ENCODE measurements at regions not wholly inside any gene's neighbourhood (a gene's known extent, or its start where the extent isn't known, plus 50 kb on each side); places are given as distances from the start of the nearest gene placed in this dataset.

DNA sequence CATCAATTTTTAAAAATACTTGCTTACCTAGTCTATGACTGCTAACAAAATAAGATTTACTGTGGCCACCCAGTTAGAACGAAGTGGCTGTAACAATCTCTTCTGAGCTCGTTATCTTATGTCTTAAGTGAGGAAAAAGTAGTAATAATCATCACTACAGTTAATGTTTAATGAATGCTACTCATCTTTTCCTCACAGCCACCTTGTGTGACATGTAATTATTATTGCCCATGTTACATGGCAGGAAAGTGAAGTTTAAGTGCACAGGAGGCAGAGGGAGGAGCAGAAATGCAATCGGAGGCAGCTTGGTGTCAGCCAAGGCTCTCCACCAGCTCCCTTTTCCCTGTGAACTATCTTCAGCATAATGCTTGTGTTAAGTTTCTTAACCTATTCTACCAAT lies 260.3 kb downstream of the B3GLCT start:
- no peak for FAIRE-seq
- H3K36me3 ChIP-seq (ENCODE audit: control insufficient read depth, insufficient read depth, low read length): no peaks in the 10 kb centered on the region
- TF ChIP-seq, protein P1, sequence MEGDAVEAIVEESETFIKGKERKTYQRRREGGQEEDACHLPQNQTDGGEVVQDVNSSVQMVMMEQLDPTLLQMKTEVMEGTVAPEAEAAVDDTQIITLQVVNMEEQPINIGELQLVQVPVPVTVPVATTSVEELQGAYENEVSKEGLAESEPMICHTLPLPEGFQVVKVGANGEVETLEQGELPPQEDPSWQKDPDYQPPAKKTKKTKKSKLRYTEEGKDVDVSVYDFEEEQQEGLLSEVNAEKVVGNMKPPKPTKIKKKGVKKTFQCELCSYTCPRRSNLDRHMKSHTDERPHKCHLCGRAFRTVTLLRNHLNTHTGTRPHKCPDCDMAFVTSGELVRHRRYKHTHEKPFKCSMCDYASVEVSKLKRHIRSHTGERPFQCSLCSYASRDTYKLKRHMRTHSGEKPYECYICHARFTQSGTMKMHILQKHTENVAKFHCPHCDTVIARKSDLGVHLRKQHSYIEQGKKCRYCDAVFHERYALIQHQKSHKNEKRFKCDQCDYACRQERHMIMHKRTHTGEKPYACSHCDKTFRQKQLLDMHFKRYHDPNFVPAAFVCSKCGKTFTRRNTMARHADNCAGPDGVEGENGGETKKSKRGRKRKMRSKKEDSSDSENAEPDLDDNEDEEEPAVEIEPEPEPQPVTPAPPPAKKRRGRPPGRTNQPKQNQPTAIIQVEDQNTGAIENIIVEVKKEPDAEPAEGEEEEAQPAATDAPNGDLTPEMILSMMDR (IDR thresholded peaks at IDR 0.05; ENCODE audit: insufficient read depth, low read length, severe bottlenecking): no peak

DNA sequence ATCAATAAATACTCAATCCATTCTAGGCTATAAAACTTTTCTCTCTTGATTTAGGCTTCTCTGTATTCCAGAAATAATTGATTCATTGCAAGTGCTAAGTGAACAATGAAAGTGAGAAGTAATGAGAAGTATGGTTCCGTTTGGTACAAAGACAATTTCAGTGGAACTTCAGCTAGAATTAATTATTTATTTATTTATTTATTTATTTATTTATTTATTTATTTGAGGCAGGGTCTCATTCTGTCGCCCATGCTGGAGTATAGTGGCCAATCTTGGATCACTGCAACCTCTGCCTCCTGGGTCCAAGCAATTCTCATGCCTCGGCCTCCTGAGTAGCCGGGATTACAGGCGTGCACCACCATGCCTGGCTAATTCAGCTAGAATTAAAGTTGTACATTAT lies 262.1 kb downstream of the B3GLCT start:
- no peaks in the 10 kb centered on the region for H3K36me3 ChIP-seq (ENCODE audit: control insufficient read depth, insufficient read depth, low read length)
- no peak overlapping the region for H3K4me3 ChIP-seq (ENCODE audit: low read depth, low read length)
- DNase-seq (ENCODE audit: low read depth) (no peak), FAIRE-seq (no peak)
- TF ChIP-seq, protein P1 (IDR thresholded peaks at IDR 0.05; ENCODE audit: insufficient read depth, low read length, severe bottlenecking): no peak
- no peaks in the 10 kb centered on the region for H3K27me3 ChIP-seq (ENCODE audit: control insufficient read depth, insufficient read depth, low read length)

More for the DNA sequence above, 260.3 kb downstream of the B3GLCT start:
- Histone ChIP-seq H3K27me3 (ENCODE audit: control insufficient read depth, insufficient read depth, low read length) (no peaks in the 10 kb centered on the region), H3K4me3 (ENCODE audit: low read depth, low read length) (no peak overlapping the region)
- DNase-seq (ENCODE audit: low read depth): no peak

DNA sequence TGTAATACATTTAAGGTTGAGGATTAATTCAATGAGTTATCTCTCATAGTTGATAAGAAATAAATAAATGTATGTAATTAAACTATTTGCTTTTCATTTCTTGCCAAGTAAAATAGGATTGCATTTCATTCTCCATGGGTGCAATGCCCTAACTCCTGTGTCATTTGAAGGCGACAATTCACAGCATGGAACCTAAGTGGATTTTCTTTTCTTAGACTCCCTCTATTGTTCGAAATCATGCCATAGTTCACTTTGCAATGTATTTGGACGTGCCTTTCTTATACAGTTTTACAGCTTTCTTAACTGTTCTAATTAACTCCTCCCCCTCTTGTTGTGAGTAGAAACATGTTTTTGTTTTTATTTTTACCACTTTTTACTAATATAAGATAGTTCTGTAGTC lies 263.0 kb downstream of the B3GLCT start:
- no peak for FAIRE-seq
- no peak for DNase-seq (ENCODE audit: low read depth)
- Histone ChIP-seq H3K27me3 (ENCODE audit: control insufficient read depth, insufficient read depth, low read length) (no peaks in the 10 kb centered on the region), H3K4me3 (ENCODE audit: low read depth, low read length) (no peak overlapping the region), H3K36me3 (ENCODE audit: control insufficient read depth, insufficient read depth, low read length) (no peaks in the 10 kb centered on the region)
- TF ChIP-seq, protein P1 (IDR thresholded peaks at IDR 0.05; ENCODE audit: insufficient read depth, low read length, severe bottlenecking): no peak

DNA sequence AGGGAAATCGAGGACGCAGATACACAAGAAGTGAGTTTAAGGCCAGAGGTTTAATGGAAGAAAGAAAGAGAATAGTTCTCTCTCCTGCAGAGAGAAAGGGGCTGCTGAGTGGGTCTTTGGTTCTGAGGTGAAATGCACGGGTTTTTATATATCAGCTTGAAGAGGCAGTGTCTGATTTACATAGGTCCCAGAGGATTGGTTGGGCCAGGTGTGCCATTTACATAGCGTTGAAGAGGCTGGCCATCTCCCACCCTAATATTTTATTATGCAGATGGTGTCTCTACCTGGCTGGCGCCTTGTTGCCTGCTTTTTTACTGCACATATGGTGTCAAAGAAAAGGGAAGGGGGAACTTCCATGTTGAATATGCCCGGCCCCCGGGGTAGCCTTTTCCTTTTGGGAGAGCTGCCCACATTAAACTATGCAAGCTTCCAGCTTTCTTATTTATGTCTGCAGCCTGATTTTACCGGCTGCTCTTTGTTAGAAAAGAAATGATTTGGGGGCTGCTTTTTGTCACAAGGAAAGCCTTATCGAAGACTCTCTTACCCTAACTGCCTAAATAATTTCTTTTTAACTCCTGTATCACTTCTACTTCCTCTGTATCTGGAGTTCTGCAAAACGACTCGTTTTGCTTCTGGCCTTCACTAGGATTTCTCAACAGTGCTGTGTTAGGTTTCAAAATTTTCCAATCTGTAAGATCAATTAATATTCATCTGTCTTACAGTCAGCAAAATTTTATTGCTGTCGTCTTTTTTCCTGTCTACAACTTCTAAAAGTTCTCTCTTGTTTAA lies 268.5 kb downstream of the B3GLCT start:
- H3K27me3 ChIP-seq (ENCODE audit: control insufficient read depth, insufficient read depth, low read length): no peaks in the 10 kb centered on the region
- no peak for DNase-seq (ENCODE audit: low read depth)
- no peak for FAIRE-seq

DNA sequence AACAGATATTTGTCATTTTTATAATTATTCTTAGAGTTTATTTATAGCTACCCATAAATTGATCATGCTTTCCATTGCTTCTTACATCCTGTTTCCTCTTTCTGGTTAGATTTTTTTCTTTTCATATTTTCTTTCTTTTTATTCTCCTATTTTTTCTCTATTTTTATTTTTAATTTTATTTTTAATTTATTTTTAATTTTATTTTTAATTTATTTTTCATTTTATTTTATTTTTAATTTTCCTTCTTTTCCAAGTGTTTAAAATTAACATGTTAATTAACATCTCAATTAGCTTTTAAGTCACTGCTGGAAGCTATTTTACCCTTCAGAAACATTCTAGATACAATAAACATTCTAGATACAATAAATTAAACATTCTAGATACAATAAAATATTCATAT lies 269.6 kb downstream of the B3GLCT start:
- DNase-seq (ENCODE audit: low read depth) (no peak), FAIRE-seq (no peak)
- no peaks in the 10 kb centered on the region for H3K27me3 ChIP-seq (ENCODE audit: control insufficient read depth, insufficient read depth, low read length)
- H3K4me3 ChIP-seq (ENCODE audit: low read depth, low read length): no peak overlapping the region
- no peaks in the 10 kb centered on the region for H3K36me3 ChIP-seq (ENCODE audit: control insufficient read depth, insufficient read depth, low read length)
- TF ChIP-seq, protein P1 (IDR thresholded peaks at IDR 0.05; ENCODE audit: insufficient read depth, low read length, severe bottlenecking): no peak

More for the DNA sequence above, 268.5 kb downstream of the B3GLCT start:
- no peaks in the 10 kb centered on the region for H3K36me3 ChIP-seq (ENCODE audit: control insufficient read depth, insufficient read depth, low read length)
- TF ChIP-seq, protein P1 (IDR thresholded peaks at IDR 0.05; ENCODE audit: insufficient read depth, low read length, severe bottlenecking): no peak
- H3K4me3 ChIP-seq (ENCODE audit: low read depth, low read length): no peak overlapping the region

DNA sequence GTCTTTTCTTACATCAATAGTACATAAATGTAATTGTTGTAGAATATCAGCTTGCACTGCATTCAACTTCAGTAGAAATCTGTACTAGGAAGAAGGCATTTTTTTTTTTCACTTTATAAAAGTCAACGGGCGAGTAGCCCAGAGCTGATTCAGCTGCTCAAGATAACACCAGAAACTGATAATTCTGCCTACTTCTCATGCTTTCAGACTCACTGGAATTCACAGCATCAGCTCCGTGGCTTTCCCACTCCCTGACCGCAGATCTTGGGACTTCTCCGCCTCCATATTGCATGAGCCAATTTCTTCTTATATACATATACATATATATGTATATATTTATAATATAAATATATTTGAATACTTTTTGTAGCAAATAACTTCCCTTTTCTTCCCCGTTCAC lies 263.1 kb upstream of the RXFP2 start:
- TF ChIP-seq, protein P1 (IDR thresholded peaks at IDR 0.05; ENCODE audit: insufficient read depth, low read length, severe bottlenecking): no peak
- FAIRE-seq (no peak), DNase-seq (ENCODE audit: low read depth) (no peak)
- no peak overlapping the region for H3K4me3 ChIP-seq (ENCODE audit: low read depth, low read length)
- no peaks in the 10 kb centered on the region for H3K27me3 ChIP-seq (ENCODE audit: control insufficient read depth, insufficient read depth, low read length)
- no peaks in the 10 kb centered on the region for H3K36me3 ChIP-seq (ENCODE audit: control insufficient read depth, insufficient read depth, low read length)

Measured in bronchial epithelial cell (primary cell).